ENCODE measurements at regions not wholly inside any gene's neighbourhood (a gene's known extent, or its start where the extent isn't known, plus 50 kb on each side); places are given as distances from the start of the nearest gene placed in this dataset.
"Not testable (repeated sequence)": the region's sequence is repeated elsewhere in the genome, so short reads cannot be mapped to it uniquely, and the experiment has no call there.

DNA sequence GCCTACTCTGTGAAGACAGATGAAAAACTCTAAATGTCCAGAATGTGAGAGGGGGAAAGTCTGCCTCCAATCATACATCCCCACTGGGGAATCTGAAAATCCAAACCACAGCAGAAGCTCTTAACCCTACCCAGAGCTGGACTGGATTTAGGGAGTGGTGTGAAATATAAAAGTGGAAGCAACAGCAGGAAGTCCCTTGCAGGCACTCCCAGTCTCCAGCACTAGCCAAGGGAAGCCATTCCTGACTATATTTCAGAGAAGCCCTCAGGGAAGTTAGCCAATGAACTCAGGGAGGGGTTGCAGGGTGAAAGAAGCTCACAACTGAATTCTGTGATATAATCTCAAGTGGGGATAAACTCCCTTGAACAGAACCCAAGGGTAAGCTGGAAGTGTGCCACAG is 51.5 kb downstream of the CRPPA start:
- Mint-ChIP-seq H3K4me1 (ENCODE audit: low read depth) (no peaks in the 10 kb centered on the region; the same call in 1 of the 2 replicates), H3K9me3 (no peaks in the 10 kb centered on the region), H3K27ac (no peak overlapping the region), H3K27me3 (ENCODE audit: insufficient read depth) (no peaks in the 10 kb centered on the region), H3K4me3 (no peak overlapping the region), H3K36me3 (ENCODE audit: low read depth) (no peaks in the 10 kb centered on the region; the same call in 1 of the 2 replicates)
- TF ChIP-seq, protein P1, sequence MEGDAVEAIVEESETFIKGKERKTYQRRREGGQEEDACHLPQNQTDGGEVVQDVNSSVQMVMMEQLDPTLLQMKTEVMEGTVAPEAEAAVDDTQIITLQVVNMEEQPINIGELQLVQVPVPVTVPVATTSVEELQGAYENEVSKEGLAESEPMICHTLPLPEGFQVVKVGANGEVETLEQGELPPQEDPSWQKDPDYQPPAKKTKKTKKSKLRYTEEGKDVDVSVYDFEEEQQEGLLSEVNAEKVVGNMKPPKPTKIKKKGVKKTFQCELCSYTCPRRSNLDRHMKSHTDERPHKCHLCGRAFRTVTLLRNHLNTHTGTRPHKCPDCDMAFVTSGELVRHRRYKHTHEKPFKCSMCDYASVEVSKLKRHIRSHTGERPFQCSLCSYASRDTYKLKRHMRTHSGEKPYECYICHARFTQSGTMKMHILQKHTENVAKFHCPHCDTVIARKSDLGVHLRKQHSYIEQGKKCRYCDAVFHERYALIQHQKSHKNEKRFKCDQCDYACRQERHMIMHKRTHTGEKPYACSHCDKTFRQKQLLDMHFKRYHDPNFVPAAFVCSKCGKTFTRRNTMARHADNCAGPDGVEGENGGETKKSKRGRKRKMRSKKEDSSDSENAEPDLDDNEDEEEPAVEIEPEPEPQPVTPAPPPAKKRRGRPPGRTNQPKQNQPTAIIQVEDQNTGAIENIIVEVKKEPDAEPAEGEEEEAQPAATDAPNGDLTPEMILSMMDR (IDR thresholded peaks at IDR 0.05): no peak
- DNase-seq: no peak

DNA sequence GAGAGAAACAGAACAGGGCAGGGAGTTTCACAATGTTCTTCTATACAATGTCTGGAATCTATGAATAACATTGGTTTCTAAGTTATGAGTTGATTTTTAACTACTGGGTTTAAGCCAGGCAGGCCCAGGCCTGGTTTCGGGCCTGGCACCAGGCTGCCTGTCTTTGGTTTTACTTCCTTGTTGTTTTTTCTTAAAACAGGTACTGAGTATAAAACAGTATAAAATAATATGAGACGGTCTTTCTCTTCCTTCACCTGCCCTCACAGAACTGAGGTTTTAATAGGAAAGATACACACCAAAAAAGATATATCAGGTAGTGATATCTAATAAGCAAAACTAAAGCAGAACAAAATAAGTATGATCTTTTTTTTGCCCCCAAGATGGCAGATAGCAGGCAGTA is 52.0 kb downstream of the CRPPA start:
- H3K27me3 Mint-ChIP-seq (ENCODE audit: insufficient read depth); H3K36me3 Mint-ChIP-seq (ENCODE audit: low read depth); DNase-seq; H3K4me3 Mint-ChIP-seq; H3K27ac Mint-ChIP-seq; H3K4me1 Mint-ChIP-seq (ENCODE audit: low read depth); H3K9me3 Mint-ChIP-seq: not testable (repeated sequence)

DNA sequence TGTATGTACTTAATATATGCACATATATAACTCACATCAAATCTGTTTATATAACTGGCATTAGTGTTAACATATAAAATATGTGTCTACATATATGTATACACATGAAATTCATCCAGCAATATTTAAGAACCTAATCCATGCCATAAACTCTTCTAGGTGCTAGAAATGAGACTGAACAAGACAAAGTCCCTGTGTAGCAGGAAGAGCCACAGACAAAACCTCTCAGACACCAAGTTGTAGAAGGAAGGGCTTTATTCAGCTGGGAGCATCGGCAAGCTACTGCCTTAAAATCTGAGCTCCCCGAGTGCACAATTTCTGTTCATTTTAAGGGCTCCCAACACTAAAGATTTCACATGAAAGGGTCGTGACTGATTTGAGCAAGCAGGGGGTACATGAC is 52.5 kb downstream of the CRPPA start:
- H3K27ac Mint-ChIP-seq: no peak overlapping the region
- no peaks in the 10 kb centered on the region for H3K27me3 Mint-ChIP-seq (ENCODE audit: insufficient read depth)
- TF ChIP-seq, protein P1 (IDR thresholded peaks at IDR 0.05): no peak
- no peaks in the 10 kb centered on the region; the same call in 1 of the 2 replicates for H3K4me1 Mint-ChIP-seq (ENCODE audit: low read depth)
- no peaks in the 10 kb centered on the region; the same call in 1 of the 2 replicates for H3K36me3 Mint-ChIP-seq (ENCODE audit: low read depth)
- no peaks in the 10 kb centered on the region for H3K9me3 Mint-ChIP-seq
- no peak for DNase-seq
- no peak overlapping the region for H3K4me3 Mint-ChIP-seq

DNA sequence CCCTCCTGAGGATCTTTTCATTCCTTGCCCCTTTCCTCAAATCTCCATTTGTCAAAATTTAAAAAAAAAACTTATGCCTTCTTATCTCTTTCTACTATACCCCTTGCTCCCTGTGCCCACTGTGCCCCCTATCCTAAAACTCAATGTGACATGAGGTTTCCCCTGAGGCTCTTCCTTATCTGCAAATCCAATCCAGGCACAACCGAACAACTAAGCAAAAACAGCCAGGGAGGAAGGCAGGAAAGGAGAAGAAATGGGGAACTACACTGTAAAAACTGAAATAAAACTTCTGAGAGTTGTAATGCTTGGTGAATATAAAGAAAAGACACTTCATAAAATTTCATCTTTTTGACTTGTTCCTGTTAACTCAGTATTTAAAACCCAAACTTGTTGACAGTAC is 54.2 kb downstream of the CRPPA start:
- Mint-ChIP-seq H3K27ac (no peak overlapping the region), H3K27me3 (ENCODE audit: insufficient read depth) (no peaks in the 10 kb centered on the region; the same call in 1 of the 2 replicates), H3K9me3 (no peaks in the 10 kb centered on the region), H3K4me3 (no peak overlapping the region), H3K36me3 (ENCODE audit: low read depth) (no peaks in the 10 kb centered on the region; the same call in 1 of the 2 replicates), H3K4me1 (ENCODE audit: low read depth) (peaks cover 6% of the 10 kb centered on the region)
- TF ChIP-seq, protein P1 (IDR thresholded peaks at IDR 0.05): no peak
- DNase-seq: no peak

DNA sequence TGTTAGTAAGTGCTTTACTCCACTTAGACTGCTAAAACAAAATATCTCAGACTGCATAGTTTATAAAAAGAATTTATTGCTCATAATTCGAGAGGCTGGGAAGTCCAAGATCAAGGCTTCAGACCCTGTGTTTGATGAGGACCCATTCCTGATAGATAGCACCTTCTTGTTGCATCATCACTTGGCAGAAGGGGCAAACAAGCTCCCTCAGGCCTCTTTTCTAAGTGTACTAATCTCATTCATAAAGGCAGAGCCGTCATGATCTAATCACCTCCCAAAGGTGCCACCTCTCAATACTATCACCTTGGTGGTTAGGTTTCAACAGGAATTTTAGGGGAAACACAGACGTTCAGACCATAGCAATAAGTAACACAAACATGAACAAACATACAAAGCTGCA is 55.4 kb downstream of the CRPPA start:
- Mint-ChIP-seq H3K4me3 (no peak overlapping the region), H3K4me1 (ENCODE audit: low read depth) (peaks cover 6% of the 10 kb centered on the region), H3K36me3 (ENCODE audit: low read depth) (peaks cover 4% of the 10 kb centered on the region; the same call in 1 of the 2 replicates), H3K27ac (no peak overlapping the region), H3K9me3 (no peaks in the 10 kb centered on the region), H3K27me3 (ENCODE audit: insufficient read depth) (no peaks in the 10 kb centered on the region; the same call in 1 of the 2 replicates)
- DNase-seq: no peak
- TF ChIP-seq, protein P1 (IDR thresholded peaks at IDR 0.05): no peak

DNA sequence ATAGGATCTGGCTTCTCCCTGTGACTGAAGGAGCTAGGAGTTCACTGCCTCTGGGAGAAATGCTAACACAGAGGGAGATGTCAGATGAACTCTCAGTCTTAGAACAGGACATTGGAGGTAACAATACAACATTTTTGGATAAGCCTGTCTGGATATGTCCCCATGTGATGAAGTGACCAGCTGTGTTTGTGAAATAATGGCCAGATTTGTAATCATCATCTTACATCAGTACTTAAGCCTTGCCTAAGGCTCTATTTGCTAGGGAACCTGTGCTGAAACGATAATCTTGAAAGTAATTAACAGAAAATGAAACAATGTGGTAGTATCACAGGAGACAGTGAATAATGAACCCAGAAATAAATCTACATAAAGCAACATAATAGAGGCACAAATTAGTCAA is 56.2 kb downstream of the CRPPA start:
- Mint-ChIP-seq H3K27me3 (ENCODE audit: insufficient read depth) (no peaks in the 10 kb centered on the region; the same call in 1 of the 2 replicates), H3K4me1 (ENCODE audit: low read depth) (peaks cover 6% of the 10 kb centered on the region), H3K4me3 (no peak overlapping the region), H3K9me3 (no peaks in the 10 kb centered on the region), H3K36me3 (ENCODE audit: low read depth) (peaks cover 4% of the 10 kb centered on the region; the same call in 1 of the 2 replicates), H3K27ac (no peak overlapping the region)
- TF ChIP-seq, protein P1 (IDR thresholded peaks at IDR 0.05): no peak
- DNase-seq: no peak

All from HFFc6 (cell line).